ENCODE measurements at regions not wholly inside any gene's neighbourhood (a gene's known extent, or its start where the extent isn't known, plus 50 kb on each side); places are given as distances from the start of the nearest gene placed in this dataset.
"Not testable (repeated sequence)": the region's sequence is repeated elsewhere in the genome, so short reads cannot be mapped to it uniquely, and the experiment has no call there.

GRCh38 chr1:9442278-9442846, 96.9 kb upstream of the SLC25A33 start:
- no peak for DNase-seq

- no peak for DNase-seq
Observed at GRCh38 chr1:9442986-9443385, 96.3 kb upstream of the SLC25A33 start.

- DNase-seq, result no peak
Observed at GRCh38 chr1:9443913-9444445, 95.3 kb upstream of the SLC25A33 start.

- no peak for DNase-seq
Observed at GRCh38 chr1:9444532-9444931, 94.7 kb upstream of the SLC25A33 start.

- DNase-seq, result not testable (repeated sequence)
Observed at GRCh38 chr1:9445081-9445480, 94.2 kb upstream of the SLC25A33 start.

GRCh38 chr1:9447215-9447960, 91.9 kb upstream of the SLC25A33 start:
- DNase-seq, result no peak

- no peak for DNase-seq
Observed at GRCh38 chr1:9448132-9449109, 90.8 kb upstream of the SLC25A33 start.

GRCh38 chr1:9449110-9449627, 90.1 kb upstream of the SLC25A33 start:
- DNase-seq, result no peak

GRCh38 chr1:9449976-9450696, 89.1 kb upstream of the SLC25A33 start:
- DNase-seq, result no peak

GRCh38 chr1:9451081-9451480, 88.2 kb upstream of the SLC25A33 start:
- DNase-seq, result no peak

- no peak for DNase-seq
Observed at GRCh38 chr1:9452516-9453140, 86.6 kb upstream of the SLC25A33 start.

GRCh38 chr1:9453375-9453774, 85.9 kb upstream of the SLC25A33 start:
- DNase-seq, result no peak

- DNase-seq, result no peak
Observed at GRCh38 chr1:9453779-9454418, 85.4 kb upstream of the SLC25A33 start.

- DNase-seq, result no peak
Observed at GRCh38 chr1:9454494-9455066, 84.7 kb upstream of the SLC25A33 start.

- peak; percentile 66 for DNase-seq
Observed at GRCh38 chr1:9455487-9456234, 83.6 kb upstream of the SLC25A33 start.

GRCh38 chr1:9456833-9457232, 82.4 kb upstream of the SLC25A33 start:
- no peak for DNase-seq

- DNase-seq, result no peak
Observed at GRCh38 chr1:9459816-9460407, 79.4 kb upstream of the SLC25A33 start.

- no peak for DNase-seq
Observed at GRCh38 chr1:9465640-9466039, 73.6 kb upstream of the SLC25A33 start.
